ENCODE measurements at regions not wholly inside any gene's neighbourhood (a gene's known extent, or its start where the extent isn't known, plus 50 kb on each side); places are given as distances from the start of the nearest gene placed in this dataset.
A peak's percentile ranks its signal among the peaks of the same experiment; 100 is the strongest.

GRCh38 chr1:56073206-56073605, 506.2 kb downstream of the PLPP3 start:
- TF ChIP-seq EP300 (IDR thresholded peaks at IDR 0.05), result no peak
- TF ChIP-seq POLR2A (IDR thresholded peaks at IDR 0.05), result no peak
- TF ChIP-seq CTCF (IDR thresholded peaks at IDR 0.05), result no peak
- peak overlapping the region; percentile 51 for H3K27ac ChIP-seq
- no peaks in the 10 kb centered on the region for H3K36me3 ChIP-seq
- 39% methylated on average over 1 of the region's 1 CpG for WGBS
- no peaks in the 10 kb centered on the region for H3K9me3 ChIP-seq
- H3K4me1 ChIP-seq, result peaks cover 20% of the 10 kb centered on the region
- H3K4me3 ChIP-seq, result no peak overlapping the region
- no peak for DNase-seq (ENCODE audit: low spot score in 2 of 2)
- no peaks in the 10 kb centered on the region for H3K27me3 ChIP-seq

- Histone ChIP-seq H3K4me3 (no peak overlapping the region), H3K4me1 (peaks cover 17% of the 10 kb centered on the region), H3K27me3 (no peaks in the 10 kb centered on the region), H3K27ac (no peak overlapping the region), H3K36me3 (no peaks in the 10 kb centered on the region), H3K9me3 (no peaks in the 10 kb centered on the region)
- WGBS, result 60% methylated on average over 1 of the region's 1 CpG
- no peak for TF ChIP-seq CTCF (IDR thresholded peaks at IDR 0.05)
- no peak for TF ChIP-seq POLR2A (IDR thresholded peaks at IDR 0.05)
- TF ChIP-seq POLR2AphosphoS5 (IDR thresholded peaks at IDR 0.05), result no peak
- TF ChIP-seq EP300 (IDR thresholded peaks at IDR 0.05), result no peak
- no peak for DNase-seq (ENCODE audit: low spot score in 2 of 2)
These were observed 507.1 kb downstream of the PLPP3 start for GRCh38 chr1:56072310-56072709.

- 93% methylated on average over 3 of the region's 3 CpGs for WGBS
- Histone ChIP-seq H3K4me3 (no peak overlapping the region), H3K4me1 (peaks cover 16% of the 10 kb centered on the region), H3K9me3 (no peaks in the 10 kb centered on the region), H3K27ac (no peak overlapping the region), H3K27me3 (no peaks in the 10 kb centered on the region), H3K36me3 (no peaks in the 10 kb centered on the region)
- TF ChIP-seq POLR2A (IDR thresholded peaks at IDR 0.05), result no peak
- TF ChIP-seq POLR2AphosphoS5 (IDR thresholded peaks at IDR 0.05), result no peak
- TF ChIP-seq CTCF (IDR thresholded peaks at IDR 0.05), result no peak
- no peak for TF ChIP-seq EP300 (IDR thresholded peaks at IDR 0.05)
- DNase-seq (ENCODE audit: low spot score in 2 of 2), result no peak
These were observed 508.0 kb downstream of the PLPP3 start for GRCh38 chr1:56071351-56071750.

GRCh38 chr1:56070601-56071000, 508.8 kb downstream of the PLPP3 start:
- Histone ChIP-seq H3K36me3 (no peaks in the 10 kb centered on the region), H3K4me1 (peaks cover 16% of the 10 kb centered on the region), H3K9me3 (no peaks in the 10 kb centered on the region), H3K27ac (no peak overlapping the region), H3K27me3 (no peaks in the 10 kb centered on the region), H3K4me3 (no peak overlapping the region)
- 83% methylated on average over 1 of the region's 1 CpG for WGBS
- TF ChIP-seq POLR2A (IDR thresholded peaks at IDR 0.05) (no peak), CTCF (IDR thresholded peaks at IDR 0.05) (no peak), EP300 (IDR thresholded peaks at IDR 0.05) (no peak), POLR2AphosphoS5 (IDR thresholded peaks at IDR 0.05) (no peak)
- DNase-seq (ENCODE audit: low spot score in 2 of 2), result no peak

GRCh38 chr1:56069824-56070223, 509.5 kb downstream of the PLPP3 start:
- TF ChIP-seq CTCF (IDR thresholded peaks at IDR 0.05), result no peak
- no peak for TF ChIP-seq POLR2A (IDR thresholded peaks at IDR 0.05)
- TF ChIP-seq POLR2AphosphoS5 (IDR thresholded peaks at IDR 0.05), result no peak
- no peak for TF ChIP-seq EP300 (IDR thresholded peaks at IDR 0.05)
- H3K9me3 ChIP-seq, result no peaks in the 10 kb centered on the region
- no peaks in the 10 kb centered on the region for H3K36me3 ChIP-seq
- no peaks in the 10 kb centered on the region for H3K27me3 ChIP-seq
- H3K27ac ChIP-seq, result no peak overlapping the region
- WGBS, result 94% methylated on average over 1 of the region's 1 CpG
- H3K4me1 ChIP-seq, result peaks cover 19% of the 10 kb centered on the region
- no peak overlapping the region for H3K4me3 ChIP-seq
- DNase-seq (ENCODE audit: low spot score in 2 of 2), result no peak

All from suprapubic skin (tissue), 4 donors.